Activated effector memory CD4-positive, alpha-beta T cell treated with Interleukin-2 at 50 U/mL for 16 hours (primary cell): ENCODE measurements at regions not wholly inside any gene's neighbourhood (a gene's known extent, or its start where the extent isn't known, plus 50 kb on each side); places are given as distances from the start of the nearest gene placed in this dataset.

Experiments
- DNase-seq: peaks from one replicate; pipeline ENCODE4 v3.0.0-alpha.2; 2020

- no peak for DNase-seq
These were observed 234.0 kb downstream of the EPHA4 start for GRCh38 chr2:221337957-221338685.

- no peak for DNase-seq
These were observed 229.7 kb downstream of the EPHA4 start for GRCh38 chr2:221342388-221342787.

- DNase-seq = no peak
These were observed 228.6 kb downstream of the EPHA4 start for GRCh38 chr2:221343524-221343923.

- no peak for DNase-seq
These were observed 226.6 kb downstream of the EPHA4 start for GRCh38 chr2:221345516-221345915.

GRCh38 chr2:221346411-221346810 lies 225.7 kb downstream of the EPHA4 start:
- no peak for DNase-seq

GRCh38 chr2:221347471-221347870 lies 224.6 kb downstream of the EPHA4 start:
- DNase-seq = no peak

- DNase-seq = no peak
These were observed 221.5 kb downstream of the EPHA4 start for GRCh38 chr2:221350616-221351015.

GRCh38 chr2:221353201-221353600 lies 218.9 kb downstream of the EPHA4 start:
- no peak for DNase-seq

- no peak for DNase-seq
These were observed 211.8 kb downstream of the EPHA4 start for GRCh38 chr2:221360312-221360711.

GRCh38 chr2:221360742-221361141 lies 211.4 kb downstream of the EPHA4 start:
- no peak for DNase-seq

GRCh38 chr2:221361633-221362032 lies 210.5 kb downstream of the EPHA4 start:
- DNase-seq = no peak

- DNase-seq = no peak
These were observed 207.4 kb downstream of the EPHA4 start for GRCh38 chr2:221364672-221365071.
